ENCODE measurements at regions not wholly inside any gene's neighbourhood (a gene's known extent, or its start where the extent isn't known, plus 50 kb on each side); places are given as distances from the start of the nearest gene placed in this dataset.

DNA sequence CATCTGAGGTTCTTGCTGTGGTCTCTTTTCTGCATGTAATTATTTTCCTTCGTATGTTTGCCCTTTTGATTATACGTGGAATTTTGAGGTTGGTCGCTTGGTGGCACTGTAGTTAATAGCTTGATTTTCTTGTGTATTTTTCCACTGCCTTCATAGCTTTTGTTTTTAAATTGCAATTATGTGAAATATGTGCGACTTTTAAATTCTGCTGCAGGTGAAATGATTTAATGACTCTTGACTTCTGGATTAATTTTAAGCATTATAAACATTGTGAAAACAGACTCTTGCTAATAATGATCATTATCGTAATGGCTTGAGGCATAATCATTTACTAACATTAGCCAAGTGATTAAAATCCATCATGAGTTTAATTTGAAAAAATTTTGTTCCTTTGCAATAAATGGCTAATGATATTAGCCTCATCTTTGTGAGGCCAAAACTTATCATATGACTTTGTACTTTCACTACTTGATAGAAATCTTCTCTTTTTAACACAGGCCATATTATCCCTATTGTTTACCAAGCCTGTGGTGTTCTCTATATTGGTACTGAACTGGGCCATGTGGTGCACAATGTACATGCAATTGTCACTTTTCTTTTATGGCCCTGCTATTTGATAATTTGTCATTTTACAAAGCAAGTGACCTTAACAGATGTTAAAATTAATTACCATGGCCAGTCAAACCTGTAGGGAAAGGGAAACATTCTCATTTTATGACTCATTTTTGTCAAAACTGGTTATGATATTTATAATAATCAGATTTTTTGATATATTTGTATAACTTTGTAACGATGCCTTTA is 62.8 kb upstream of the NEUROD1 start:
- DNase-seq (peak; percentile 58 to 74 (median 68)), ATAC-seq (peak; percentile 84)
- intact Hi-C loops (cut with DNase I), result loop anchor here (10.0 kb wide), 1 partner anchor 152 kb away; the partner anchor contains the start of gene ITPRID2
- WGBS, 2 donors, result 3 to 7% methylated on average over 6 of the region's 6 CpGs
- Histone ChIP-seq H3K27me3 (no peaks in the 10 kb centered on the region), H3K9me3 (no peaks in the 10 kb centered on the region), H3K4me3 (no peak overlapping the region), H3K27ac (peak overlapping the region in 3 of 4 donors; percentile 21 to 70 (median 41)), H3K36me3 (replicated peaks in 1 of 2; ENCODE audit: insufficient read depth in 1 of 2, low read depth in 2 of 2) (no peaks in the 10 kb centered on the region), H3K4me1 (peaks cover 27% of the 10 kb centered on the region)
- no peak for TF ChIP-seq POLR2A (IDR thresholded peaks at IDR 0.05)
- TF ChIP-seq, protein P1, sequence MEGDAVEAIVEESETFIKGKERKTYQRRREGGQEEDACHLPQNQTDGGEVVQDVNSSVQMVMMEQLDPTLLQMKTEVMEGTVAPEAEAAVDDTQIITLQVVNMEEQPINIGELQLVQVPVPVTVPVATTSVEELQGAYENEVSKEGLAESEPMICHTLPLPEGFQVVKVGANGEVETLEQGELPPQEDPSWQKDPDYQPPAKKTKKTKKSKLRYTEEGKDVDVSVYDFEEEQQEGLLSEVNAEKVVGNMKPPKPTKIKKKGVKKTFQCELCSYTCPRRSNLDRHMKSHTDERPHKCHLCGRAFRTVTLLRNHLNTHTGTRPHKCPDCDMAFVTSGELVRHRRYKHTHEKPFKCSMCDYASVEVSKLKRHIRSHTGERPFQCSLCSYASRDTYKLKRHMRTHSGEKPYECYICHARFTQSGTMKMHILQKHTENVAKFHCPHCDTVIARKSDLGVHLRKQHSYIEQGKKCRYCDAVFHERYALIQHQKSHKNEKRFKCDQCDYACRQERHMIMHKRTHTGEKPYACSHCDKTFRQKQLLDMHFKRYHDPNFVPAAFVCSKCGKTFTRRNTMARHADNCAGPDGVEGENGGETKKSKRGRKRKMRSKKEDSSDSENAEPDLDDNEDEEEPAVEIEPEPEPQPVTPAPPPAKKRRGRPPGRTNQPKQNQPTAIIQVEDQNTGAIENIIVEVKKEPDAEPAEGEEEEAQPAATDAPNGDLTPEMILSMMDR (IDR thresholded peaks at IDR 0.05), result peak; percentile 40 to 94 (median 89)

- Histone ChIP-seq H3K27me3 (no peaks in the 10 kb centered on the region), H3K4me3 (no peak overlapping the region), H3K36me3 (replicated peaks in 1 of 2; ENCODE audit: insufficient read depth in 1 of 2, low read depth in 2 of 2) (no peaks in the 10 kb centered on the region), H3K9me3 (no peaks in the 10 kb centered on the region), H3K27ac (peak overlapping the region in 2 of 4 donors; percentile 21 to 70), H3K4me1 (peaks cover 27% of the 10 kb centered on the region)
- no peak for ATAC-seq
- DNase-seq, result no peak
- TF ChIP-seq, protein P1 (IDR thresholded peaks at IDR 0.05), result no peak
- no peak for TF ChIP-seq POLR2A (IDR thresholded peaks at IDR 0.05)
- intact Hi-C loops (cut with DNase I), result loop anchor here (10.0 kb wide), 1 partner anchor 151 kb away; the partner anchor contains the start of gene ITPRID2
- WGBS, 2 donors, result 35 to 38% methylated on average over 2 of the region's 2 CpGs
Measured at GRCh38 chr2:181743723-181744031, 63.4 kb upstream of the NEUROD1 start.

GRCh38 chr2:181745796-181746540 is 65.7 kb upstream of the NEUROD1 start:
- Histone ChIP-seq H3K4me1 (peaks cover 24% of the 10 kb centered on the region), H3K4me3 (no peak overlapping the region), H3K9me3 (no peaks in the 10 kb centered on the region), H3K27me3 (no peaks in the 10 kb centered on the region), H3K36me3 (replicated peaks in 1 of 2; ENCODE audit: insufficient read depth in 1 of 2, low read depth in 2 of 2) (no peaks in the 10 kb centered on the region), H3K27ac (no peak overlapping the region)
- intact Hi-C loops (cut with DNase I), result loop anchor here (10.0 kb wide), 1 partner anchor 149 kb away; the partner anchor contains the start of gene ITPRID2
- DNase-seq (no peak), ATAC-seq (no peak)
- no peak for TF ChIP-seq POLR2A (IDR thresholded peaks at IDR 0.05)
- TF ChIP-seq, protein P1 (IDR thresholded peaks at IDR 0.05), result no peak
- WGBS, 2 donors, result 96 to 97% methylated on average over 3 of the region's 3 CpGs

DNA sequence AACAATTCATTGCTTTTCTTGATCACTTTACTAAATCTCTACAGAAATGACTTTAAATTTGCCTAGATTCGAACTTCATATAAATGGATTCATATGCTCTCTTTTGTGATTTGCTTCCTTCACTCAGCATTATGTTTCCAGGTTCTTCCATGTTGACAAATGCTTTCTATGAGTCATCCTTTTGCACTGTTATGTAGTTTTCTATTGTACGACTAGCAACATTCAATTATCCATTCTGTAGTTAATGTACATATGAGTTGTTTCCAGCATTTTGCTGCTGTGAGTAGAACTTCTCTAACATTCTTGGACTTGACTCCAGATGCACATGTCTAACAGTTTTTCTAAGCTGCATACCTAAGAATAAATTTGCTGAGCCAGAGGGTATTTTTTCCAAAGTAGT is 66.5 kb upstream of the NEUROD1 start:
- H3K27me3 ChIP-seq, result no peaks in the 10 kb centered on the region
- ATAC-seq (no peak), DNase-seq (no peak)
- H3K4me1 ChIP-seq, result peaks cover 18% of the 10 kb centered on the region
- 93 to 94% methylated on average over 2 of the region's 2 CpGs for WGBS, 2 donors
- H3K27ac ChIP-seq, result no peak overlapping the region
- H3K36me3 ChIP-seq (replicated peaks in 1 of 2; ENCODE audit: insufficient read depth in 1 of 2, low read depth in 2 of 2), result no peaks in the 10 kb centered on the region
- no peak overlapping the region for H3K4me3 ChIP-seq
- H3K9me3 ChIP-seq, result no peaks in the 10 kb centered on the region
- TF ChIP-seq, protein P1 (IDR thresholded peaks at IDR 0.05), result no peak
- TF ChIP-seq POLR2A (IDR thresholded peaks at IDR 0.05), result no peak
- intact Hi-C loops (cut with DNase I), result loop anchor here (10.0 kb wide), 1 partner anchor 148 kb away; the partner anchor contains the start of gene ITPRID2
